ENCODE measurements at regions not wholly inside any gene's neighbourhood (a gene's known extent, or its start where the extent isn't known, plus 50 kb on each side); places are given as distances from the start of the nearest gene placed in this dataset.

GRCh38 chr7:25391961-25392587 lies 163.8 kb upstream of the NPVF start:
- ChIA-PET POLR2A (no interaction called here), CTCF (interaction anchor here (0.9 to 6.8 kb wide), 8 partner anchors 10 to 460 kb away, joined by 3 to 72 read pairs (median 4); no protein-coding TSS in a partner anchor)
- no peak for TF ChIP-seq CTCF (IDR thresholded peaks at IDR 0.05; ENCODE audit: control extremely low read depth, extremely low read depth, low read depth, missing control alignments)
- DNase-seq (ENCODE audit: extremely low spot score): no peak

GRCh38 chr7:25392588-25393338 lies 164.5 kb upstream of the NPVF start:
- ChIA-PET CTCF (interaction anchor here (1.6 to 6.8 kb wide), 3 partner anchors 10 to 176 kb away, joined by 4 to 72 read pairs (median 7); no protein-coding TSS in a partner anchor), POLR2A (no interaction called here)
- DNase-seq (ENCODE audit: extremely low spot score): no peak
- TF ChIP-seq CTCF (IDR thresholded peaks at IDR 0.05; ENCODE audit: control extremely low read depth, extremely low read depth, low read depth, missing control alignments): no peak

GRCh38 chr7:25395976-25396375 lies 167.7 kb upstream of the NPVF start:
- POLR2A ChIA-PET: interaction anchor here (0.6 kb wide), 1 partner anchor 8 kb away, joined by 3 read pairs; no protein-coding TSS in a partner anchor
- CTCF ChIA-PET: interaction anchor here (1.7 kb wide), 1 partner anchor 25 kb away, joined by 4 read pairs; no protein-coding TSS in a partner anchor
- no peak for TF ChIP-seq CTCF (IDR thresholded peaks at IDR 0.05; ENCODE audit: control extremely low read depth, extremely low read depth, low read depth, missing control alignments)

GRCh38 chr7:25396668-25397067 lies 168.4 kb upstream of the NPVF start:
- no peak for TF ChIP-seq CTCF (IDR thresholded peaks at IDR 0.05; ENCODE audit: control extremely low read depth, extremely low read depth, low read depth, missing control alignments)
- ChIA-PET CTCF (interaction anchor here (0.7 kb wide), 1 partner anchor 11 kb away, joined by 4 read pairs; no protein-coding TSS in a partner anchor), POLR2A (no interaction called here)
- no peak for DNase-seq (ENCODE audit: extremely low spot score)

More at GRCh38 chr7:25395976-25396375, 167.7 kb upstream of the NPVF start:
- no peak for DNase-seq (ENCODE audit: extremely low spot score)

GRCh38 chr7:25398418-25398817 lies 170.1 kb upstream of the NPVF start:
- no peak for DNase-seq (ENCODE audit: extremely low spot score)
- ChIA-PET CTCF (no interaction called here), POLR2A (no interaction called here)
- no peak for TF ChIP-seq CTCF (IDR thresholded peaks at IDR 0.05; ENCODE audit: control extremely low read depth, extremely low read depth, low read depth, missing control alignments)

GRCh38 chr7:25399000-25399750 lies 170.9 kb upstream of the NPVF start:
- CTCF ChIA-PET: interaction anchor here (1.2 kb wide), 1 partner anchor 13 kb away, joined by 3 read pairs; no protein-coding TSS in a partner anchor

More at GRCh38 chr7:25399000-25399750, 170.9 kb upstream of the NPVF start:
- DNase-seq (ENCODE audit: extremely low spot score): no peak
- no peak for TF ChIP-seq CTCF (IDR thresholded peaks at IDR 0.05; ENCODE audit: control extremely low read depth, extremely low read depth, low read depth, missing control alignments)
- POLR2A ChIA-PET: no interaction called here

Data from GM10248 (cell line).